Neural cell (in vitro differentiated cells): ENCODE measurements at regions not wholly inside any gene's neighbourhood (a gene's known extent, or its start where the extent isn't known, plus 50 kb on each side); places are given as distances from the start of the nearest gene placed in this dataset.

Source experiments
- H2AFZ ChIP-seq: fragments of 200-600, 300-800 bp; sonication (generic), shearing (Covaris generic); 2 replicates; pipeline ENCODE4 v1.6.0; 2014; ENCODE audit warnings: low read depth, mild to moderate bottlenecking, antibody characterized with exemption, low read length, moderate library complexity
- H3F3A ChIP-seq: fragments of 200-600 bp; shearing (Covaris generic); 2 replicates; pipeline ENCODE4 v1.6.1; 2016; ENCODE audit warnings: mild to moderate bottlenecking, moderate library complexity, mixed read lengths, antibody characterized with exemption, low read length; ENCODE audit not compliant: insufficient read depth, poor library complexity, severe bottlenecking
- H3K27ac ChIP-seq: fragments of 200-600, 300-800 bp; sonication (generic), shearing (Covaris generic); 2 replicates; pipeline ENCODE4 v1.5.1; 2014; ENCODE audit warnings: mild to moderate bottlenecking, low read length, moderate library complexity
- H3K27me3 ChIP-seq: fragments of 300-800, 200-600 bp; sonication (generic), shearing (Covaris generic); 2 replicates; pipeline ENCODE4 v1.6.0; 2014; ENCODE audit warnings: mild to moderate bottlenecking, low read depth, low read length, moderate library complexity; ENCODE audit not compliant: insufficient read depth
- H3K36me3 ChIP-seq: fragments of 300-800, 200-600 bp; sonication (generic), shearing (Covaris generic); 2 replicates; pipeline ENCODE4 v1.5.1; 2014; ENCODE audit warnings: mild to moderate bottlenecking, antibody characterized with exemption, low read length, moderate library complexity; ENCODE audit not compliant: insufficient read depth
- H3K4me2 ChIP-seq: fragments of 300-800, 200-600 bp; sonication (generic), shearing (Covaris generic); 2 replicates; pipeline ENCODE4 v1.6.0; 2014; ENCODE audit warnings: mild to moderate bottlenecking, low read length
- H3K4me3 ChIP-seq: fragments of 300-800, 200-600 bp; sonication (generic), shearing (Covaris generic); 2 replicates; pipeline ENCODE4 v1.5.1; 2014; ENCODE audit warnings: mild to moderate bottlenecking, low read length, moderate library complexity
- H3K79me2 ChIP-seq: fragments of 200-600 bp; shearing (Covaris generic); replicated peaks from 2 replicates; pipeline ENCODE4 v1.6.0; 2014; ENCODE audit warnings: mild to moderate bottlenecking, low read length, moderate library complexity; ENCODE audit not compliant: insufficient read depth
- H3K9ac ChIP-seq: fragments of 300-800, 200-600 bp; sonication (generic), shearing (Covaris generic); 2 replicates; pipeline ENCODE4 v1.6.1; 2016; ENCODE audit warnings: mild to moderate bottlenecking, low read length, mixed read lengths
- H3K9me2 ChIP-seq: fragments of 200-600 bp; shearing (Covaris generic); 2 replicates; pipeline ENCODE4 v1.6.1; 2016; ENCODE audit warnings: mild to moderate bottlenecking, low read length, mixed read lengths; ENCODE audit not compliant: insufficient read depth
- H3K9me3 ChIP-seq: fragments of 200-600, 300-800 bp; sonication (generic), shearing (Covaris generic); 2 replicates; pipeline ENCODE4 v1.6.1; 2016; ENCODE audit warnings: mild to moderate bottlenecking, mixed run types, low read length, moderate library complexity, mixed read lengths
- H4K20me1 ChIP-seq: fragments of 200-600 bp; shearing (Covaris generic); 2 replicates; pipeline ENCODE4 v1.6.1; 2016; ENCODE audit warnings: mild to moderate bottlenecking, mixed run types; ENCODE audit not compliant: insufficient read depth
- EP300 ChIP-seq: fragments of 450-650 bp; conservative IDR thresholded peaks from 2 replicates; pipeline ENCODE4 v1.6.1; 2014; ENCODE audit warnings: antibody characterized with exemption, mild to moderate bottlenecking, moderate library complexity; ENCODE audit not compliant: poor library complexity, severe bottlenecking
- EZH2 ChIP-seq: fragments of 200-600, 300-800 bp; shearing (Covaris generic), sonication (generic); IDR thresholded peaks from 2 replicates; pipeline ENCODE4 v1.6.1; 2014; ENCODE audit warnings: antibody characterized with exemption, low read length, borderline replicate concordance, mild to moderate bottlenecking; ENCODE audit not compliant: insufficient read depth, poor library complexity, severe bottlenecking
- MXI1 ChIP-seq: fragments of 450-650 bp; conservative IDR thresholded peaks from 2 replicates; pipeline ENCODE4 v1.6.1; 2014; ENCODE audit warnings: antibody characterized with exemption, mild to moderate bottlenecking; ENCODE audit not compliant: poor library complexity, severe bottlenecking
- POLR2AphosphoS5 ChIP-seq: IDR thresholded peaks from 2 replicates; pipeline ENCODE4 v1.6.1; 2012
- RAD21 ChIP-seq: fragments of 450-650 bp; conservative IDR thresholded peaks from 2 replicates; pipeline ENCODE4 v1.6.1; 2014; ENCODE audit warnings: antibody characterized with exemption, mild to moderate bottlenecking, moderate library complexity
- SMC3 ChIP-seq: fragments of 450-650 bp; conservative IDR thresholded peaks from 2 replicates; pipeline ENCODE4 v1.6.1; 2014; ENCODE audit warnings: antibody characterized with exemption, mild to moderate bottlenecking, moderate library complexity; ENCODE audit not compliant: poor library complexity
- TAF1 ChIP-seq: IDR thresholded peaks from 2 replicates; pipeline ENCODE4 v1.6.1; 2012; ENCODE audit warnings: low read depth
- TF ChIP-seq, protein P1 (sequence below): IDR thresholded peaks from 2 replicates; pipeline ENCODE4 v1.6.1; 2012; ENCODE audit warnings: borderline replicate concordance
- TF ChIP-seq, protein P2 (sequence below): fragments of 450-650 bp; IDR thresholded peaks from 2 replicates; pipeline ENCODE4 v1.5.1; 2014; ENCODE audit warnings: antibody characterized with exemption, mild to moderate bottlenecking, moderate library complexity; ENCODE audit not compliant: poor library complexity, severe bottlenecking

DNA sequence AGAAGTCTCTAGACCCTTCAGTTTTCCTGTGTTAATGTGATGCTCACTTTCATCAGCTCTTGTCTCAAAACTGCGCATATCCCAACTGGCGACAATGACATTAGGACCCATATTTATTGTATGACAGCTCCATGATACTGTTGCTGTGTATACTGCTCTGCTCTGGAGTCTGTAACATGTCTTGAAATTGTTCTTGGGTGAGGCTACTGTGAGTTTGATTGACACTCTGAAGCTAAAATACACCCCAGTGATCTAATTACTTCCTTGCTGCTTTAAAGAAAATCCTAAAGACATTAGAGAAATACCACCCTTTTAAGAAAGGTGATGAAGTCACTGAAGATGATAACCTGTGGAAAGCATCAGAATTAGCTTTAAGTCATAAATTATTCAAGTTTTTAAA is 1046.2 kb downstream of the KCNT2 start:
- TF ChIP-seq MXI1 (no peak), EP300 (peak; percentile 66), SMC3 (no peak), TAF1 (no peak), POLR2AphosphoS5 (peak; percentile 59), RAD21 (no peak), EZH2 (no peak)
- TF ChIP-seq, protein P1, sequence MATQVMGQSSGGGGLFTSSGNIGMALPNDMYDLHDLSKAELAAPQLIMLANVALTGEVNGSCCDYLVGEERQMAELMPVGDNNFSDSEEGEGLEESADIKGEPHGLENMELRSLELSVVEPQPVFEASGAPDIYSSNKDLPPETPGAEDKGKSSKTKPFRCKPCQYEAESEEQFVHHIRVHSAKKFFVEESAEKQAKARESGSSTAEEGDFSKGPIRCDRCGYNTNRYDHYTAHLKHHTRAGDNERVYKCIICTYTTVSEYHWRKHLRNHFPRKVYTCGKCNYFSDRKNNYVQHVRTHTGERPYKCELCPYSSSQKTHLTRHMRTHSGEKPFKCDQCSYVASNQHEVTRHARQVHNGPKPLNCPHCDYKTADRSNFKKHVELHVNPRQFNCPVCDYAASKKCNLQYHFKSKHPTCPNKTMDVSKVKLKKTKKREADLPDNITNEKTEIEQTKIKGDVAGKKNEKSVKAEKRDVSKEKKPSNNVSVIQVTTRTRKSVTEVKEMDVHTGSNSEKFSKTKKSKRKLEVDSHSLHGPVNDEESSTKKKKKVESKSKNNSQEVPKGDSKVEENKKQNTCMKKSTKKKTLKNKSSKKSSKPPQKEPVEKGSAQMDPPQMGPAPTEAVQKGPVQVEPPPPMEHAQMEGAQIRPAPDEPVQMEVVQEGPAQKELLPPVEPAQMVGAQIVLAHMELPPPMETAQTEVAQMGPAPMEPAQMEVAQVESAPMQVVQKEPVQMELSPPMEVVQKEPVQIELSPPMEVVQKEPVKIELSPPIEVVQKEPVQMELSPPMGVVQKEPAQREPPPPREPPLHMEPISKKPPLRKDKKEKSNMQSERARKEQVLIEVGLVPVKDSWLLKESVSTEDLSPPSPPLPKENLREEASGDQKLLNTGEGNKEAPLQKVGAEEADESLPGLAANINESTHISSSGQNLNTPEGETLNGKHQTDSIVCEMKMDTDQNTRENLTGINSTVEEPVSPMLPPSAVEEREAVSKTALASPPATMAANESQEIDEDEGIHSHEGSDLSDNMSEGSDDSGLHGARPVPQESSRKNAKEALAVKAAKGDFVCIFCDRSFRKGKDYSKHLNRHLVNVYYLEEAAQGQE: no peak
- TF ChIP-seq, protein P2, sequence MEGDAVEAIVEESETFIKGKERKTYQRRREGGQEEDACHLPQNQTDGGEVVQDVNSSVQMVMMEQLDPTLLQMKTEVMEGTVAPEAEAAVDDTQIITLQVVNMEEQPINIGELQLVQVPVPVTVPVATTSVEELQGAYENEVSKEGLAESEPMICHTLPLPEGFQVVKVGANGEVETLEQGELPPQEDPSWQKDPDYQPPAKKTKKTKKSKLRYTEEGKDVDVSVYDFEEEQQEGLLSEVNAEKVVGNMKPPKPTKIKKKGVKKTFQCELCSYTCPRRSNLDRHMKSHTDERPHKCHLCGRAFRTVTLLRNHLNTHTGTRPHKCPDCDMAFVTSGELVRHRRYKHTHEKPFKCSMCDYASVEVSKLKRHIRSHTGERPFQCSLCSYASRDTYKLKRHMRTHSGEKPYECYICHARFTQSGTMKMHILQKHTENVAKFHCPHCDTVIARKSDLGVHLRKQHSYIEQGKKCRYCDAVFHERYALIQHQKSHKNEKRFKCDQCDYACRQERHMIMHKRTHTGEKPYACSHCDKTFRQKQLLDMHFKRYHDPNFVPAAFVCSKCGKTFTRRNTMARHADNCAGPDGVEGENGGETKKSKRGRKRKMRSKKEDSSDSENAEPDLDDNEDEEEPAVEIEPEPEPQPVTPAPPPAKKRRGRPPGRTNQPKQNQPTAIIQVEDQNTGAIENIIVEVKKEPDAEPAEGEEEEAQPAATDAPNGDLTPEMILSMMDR: no peak
- Histone ChIP-seq H2AFZ (no peak overlapping the region), H3K9me3 (no peaks in the 10 kb centered on the region), H3F3A (no peaks in the 10 kb centered on the region), H3K36me3 (no peaks in the 10 kb centered on the region), H3K79me2 (no peaks in the 10 kb centered on the region), H3K4me3 (no peak overlapping the region), H3K9ac (no peak overlapping the region), H3K27me3 (no peaks in the 10 kb centered on the region), H3K9me2 (no peaks in the 10 kb centered on the region), H3K27ac (no peak overlapping the region), H4K20me1 (no peaks in the 10 kb centered on the region), H3K4me2 (no peak overlapping the region)

DNA sequence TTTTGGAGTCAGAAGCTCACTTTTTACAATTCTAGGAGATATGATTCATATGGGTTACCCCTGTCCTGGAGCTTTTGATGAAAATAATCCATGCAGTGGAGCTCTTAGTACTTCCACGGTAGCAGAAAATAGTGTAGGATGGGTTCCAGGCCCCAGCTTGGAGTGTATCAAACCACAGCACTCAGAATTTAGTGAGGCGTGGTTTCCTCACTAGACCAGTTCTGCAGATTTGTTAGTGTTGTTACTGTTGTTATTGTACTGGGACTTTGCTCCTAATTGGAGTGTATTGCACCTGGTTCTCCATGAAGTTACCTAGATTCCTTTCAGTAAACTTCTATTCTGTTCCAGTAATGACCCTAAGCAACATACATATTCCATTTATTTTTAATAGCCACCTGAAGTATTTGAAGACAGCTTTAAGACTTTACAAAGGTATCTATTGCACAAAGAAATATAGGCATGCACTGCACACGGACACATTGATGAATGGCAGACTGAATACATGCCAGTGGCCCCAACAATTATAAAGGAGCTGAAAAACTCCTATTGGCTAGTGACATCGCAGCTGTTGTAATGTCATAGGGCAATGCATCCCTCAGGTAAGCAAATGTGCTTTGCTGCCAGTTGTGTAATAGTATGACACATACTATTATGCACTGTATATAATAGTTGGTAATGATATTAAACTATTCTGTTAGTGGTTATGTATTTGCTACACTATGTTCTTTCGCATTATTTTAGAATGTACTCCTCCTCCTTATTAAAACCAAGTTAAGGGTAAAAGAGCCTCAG is 1058.0 kb downstream of the KCNT2 start:
- Histone ChIP-seq H3K36me3 (no peaks in the 10 kb centered on the region), H3K27ac (no peak overlapping the region), H3K9ac (no peak overlapping the region), H3K9me3 (no peaks in the 10 kb centered on the region), H3K4me3 (no peak overlapping the region), H4K20me1 (no peaks in the 10 kb centered on the region), H2AFZ (no peak overlapping the region), H3K27me3 (no peaks in the 10 kb centered on the region), H3F3A (no peaks in the 10 kb centered on the region), H3K4me2 (no peak overlapping the region), H3K9me2 (no peaks in the 10 kb centered on the region), H3K79me2 (no peaks in the 10 kb centered on the region)
- TF ChIP-seq MXI1 (no peak), POLR2AphosphoS5 (no peak), EP300 (no peak), EZH2 (no peak), RAD21 (no peak)
- TF ChIP-seq, protein P1: no peak
